ENCODE measurements at regions not wholly inside any gene's neighbourhood (a gene's known extent, or its start where the extent isn't known, plus 50 kb on each side); places are given as distances from the start of the nearest gene placed in this dataset.

DNA sequence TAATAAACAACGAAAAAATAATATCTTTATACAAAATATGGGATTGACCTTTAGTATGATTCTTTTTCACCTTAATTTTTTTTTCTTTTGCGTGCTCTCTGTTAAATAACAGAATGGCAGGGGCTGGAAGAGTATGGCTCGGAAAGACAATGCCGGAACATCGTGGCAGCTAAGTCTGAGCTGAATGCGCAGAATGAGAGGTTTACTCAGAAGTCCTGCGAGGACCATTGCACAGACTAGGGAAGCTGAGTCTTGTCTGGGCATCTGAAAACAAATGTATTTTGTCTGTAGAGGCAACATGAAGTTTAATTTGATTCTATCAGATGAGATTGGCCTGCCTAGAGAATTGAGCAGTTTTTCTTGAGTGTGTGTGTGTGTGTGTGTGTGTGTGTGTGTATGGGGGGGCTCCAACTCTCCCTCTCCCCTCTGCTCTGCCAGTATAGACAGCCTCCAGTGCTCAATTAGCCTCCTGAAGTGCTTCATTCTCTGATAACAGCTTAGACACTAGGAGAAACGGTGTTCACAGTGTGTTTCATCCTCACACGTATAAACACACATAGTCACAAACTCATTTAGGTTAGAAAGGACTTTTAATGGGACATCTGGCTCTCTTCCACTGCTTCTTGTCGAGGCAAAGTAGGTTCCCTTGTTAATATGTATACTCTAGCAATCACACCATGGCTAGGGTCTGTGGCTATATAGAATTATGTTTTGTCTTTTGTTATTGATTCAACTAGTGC lies 244.3 kb upstream of the SORL1-AS1 start:
- peaks cover 22 to 25% of the 10 kb centered on the region in 2 experiments for H3K4me1 Mint-ChIP-seq
- no peak overlapping the region for H3K4me3 Mint-ChIP-seq
- H3K79me1 ChIP-seq (ENCODE audit: insufficient read depth, low read depth, low read length, poor library complexity, severe bottlenecking): no peaks in the 10 kb centered on the region
- no peak overlapping the region for H3K9ac ChIP-seq (ENCODE audit: extremely low read depth, insufficient read length, low read length)
- no peak overlapping the region for H3K4me2 ChIP-seq (ENCODE audit: insufficient read depth, insufficient read length, low read length)
- H3K23me2 ChIP-seq (ENCODE audit: insufficient read length, low read depth, low read length, poor library complexity, severe bottlenecking): no peaks in the 10 kb centered on the region
- H4K5ac ChIP-seq (ENCODE audit: insufficient read length, low read depth, low read length): no peak overlapping the region
- no peak overlapping the region for H3K27ac ChIP-seq (ENCODE audit: insufficient read length, low read depth, low read length)
- H2AFZ ChIP-seq (ENCODE audit: low read length): no peak overlapping the region
- no peak overlapping the region for H2BK20ac ChIP-seq (ENCODE audit: low read depth, low read length, poor library complexity, severe bottlenecking)
- no CpG with 5 or more reads among the region's 10 CpGs for WGBS (ENCODE audit: extremely low coverage, insufficient read length, low lambda C conversion rate)
- no peaks in the 10 kb centered on the region for H3K79me2 ChIP-seq (ENCODE audit: insufficient read depth, low read length)
- no peaks in the 10 kb centered on the region for H3K27me3 Mint-ChIP-seq (ENCODE audit: low read depth)
- H3K4me1 ChIP-seq (ENCODE audit: insufficient read depth, low read length): no peaks in the 10 kb centered on the region
- no peaks in the 10 kb centered on the region for H3K36me3 Mint-ChIP-seq (ENCODE audit: insufficient read depth in 1 of 3, low read depth in 3 of 3)
- H3K56ac ChIP-seq (ENCODE audit: insufficient read length, low read depth, low read length): no peak overlapping the region
- H3T11ph ChIP-seq (ENCODE audit: low read length): no peak overlapping the region
- no peak overlapping the region for H3K14ac ChIP-seq (ENCODE audit: insufficient read depth, low read length)
- no peak overlapping the region for H3K27ac Mint-ChIP-seq
- H2BK15ac ChIP-seq (ENCODE audit: low read depth, low read length): no peak overlapping the region
- no peak overlapping the region for H3K23ac ChIP-seq (ENCODE audit: insufficient read length, low read depth, low read length)
- H4K8ac ChIP-seq (replicated peaks; ENCODE audit: insufficient read length, low read depth, low read length): no peak overlapping the region
- no peak overlapping the region for H2BK12ac ChIP-seq (ENCODE audit: insufficient read length, low read depth, low read length)
- no peak overlapping the region for H4K91ac ChIP-seq (ENCODE audit: insufficient read length, low read depth, low read length)
- H3K9me3 ChIP-seq (ENCODE audit: control insufficient read depth, low read depth, low read length): no peaks in the 10 kb centered on the region
- H3K4ac ChIP-seq (ENCODE audit: low read depth, low read length): no peak overlapping the region
- H2AK5ac ChIP-seq (ENCODE audit: insufficient read length, low read length): no peak overlapping the region
- no peaks in the 10 kb centered on the region for H4K20me1 ChIP-seq (ENCODE audit: control insufficient read depth, insufficient read depth, insufficient read length)
- H3K18ac ChIP-seq (ENCODE audit: insufficient read length, low read depth, low read length): no peak overlapping the region
- DNase-seq: no peak
- TF ChIP-seq CTCF (conservative IDR thresholded peaks at IDR 0.05): no peak
- no peak overlapping the region for H2BK120ac ChIP-seq (ENCODE audit: low read depth, low read length, poor library complexity, severe bottlenecking)
- H3K27me3 ChIP-seq (ENCODE audit: insufficient read depth, low read length): no peaks in the 10 kb centered on the region
- no peaks in the 10 kb centered on the region for H3K9me3 Mint-ChIP-seq
- no peak overlapping the region for H2BK5ac ChIP-seq (ENCODE audit: insufficient read length, low read length)
